SW 1271 (cell line): ENCODE measurements at regions not wholly inside any gene's neighbourhood (a gene's known extent, or its start where the extent isn't known, plus 50 kb on each side); places are given as distances from the start of the nearest gene placed in this dataset.

Experiments used
- DNase-seq, 2 experiments: peaks; one replicate each; lab custom pipeline; 2025; lab: John Stamatoyannopoulos, UW

GRCh38 chr11:8826139-8826786 is 84.7 kb upstream of the AKIP1 start:
- no peak for DNase-seq

DNA sequence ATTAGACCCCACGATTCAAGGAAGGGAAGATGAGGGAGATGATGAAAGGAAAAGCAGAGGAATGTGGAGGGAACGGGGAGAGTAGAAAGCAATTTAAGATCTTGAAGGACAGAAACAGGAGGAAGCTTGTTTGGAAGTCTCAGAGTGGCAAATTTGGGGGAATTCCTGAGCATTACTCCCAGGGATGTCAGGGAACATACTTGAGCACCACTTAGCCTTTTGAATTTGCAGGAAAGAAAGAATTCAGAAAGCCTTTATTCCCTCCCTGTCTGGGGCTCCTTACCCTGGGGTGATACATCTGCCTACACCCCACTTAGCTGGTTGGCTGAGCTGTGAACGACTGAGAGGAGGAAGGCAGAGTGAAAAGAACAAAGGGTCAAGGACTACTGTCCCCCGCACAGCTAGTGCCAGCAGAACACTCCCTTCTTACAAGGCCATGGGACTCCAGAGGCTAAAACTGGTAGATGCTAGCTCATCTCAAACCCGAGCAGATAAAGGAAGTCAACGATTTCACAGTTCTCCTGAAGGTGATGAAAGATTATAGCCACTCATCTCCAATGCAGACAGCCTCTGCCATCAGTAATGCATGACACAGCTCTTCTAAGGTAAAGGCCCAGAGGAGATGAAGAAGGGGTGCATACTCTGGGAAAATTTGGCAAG is 84.0 kb upstream of the AKIP1 start:
- no peak for DNase-seq

DNA sequence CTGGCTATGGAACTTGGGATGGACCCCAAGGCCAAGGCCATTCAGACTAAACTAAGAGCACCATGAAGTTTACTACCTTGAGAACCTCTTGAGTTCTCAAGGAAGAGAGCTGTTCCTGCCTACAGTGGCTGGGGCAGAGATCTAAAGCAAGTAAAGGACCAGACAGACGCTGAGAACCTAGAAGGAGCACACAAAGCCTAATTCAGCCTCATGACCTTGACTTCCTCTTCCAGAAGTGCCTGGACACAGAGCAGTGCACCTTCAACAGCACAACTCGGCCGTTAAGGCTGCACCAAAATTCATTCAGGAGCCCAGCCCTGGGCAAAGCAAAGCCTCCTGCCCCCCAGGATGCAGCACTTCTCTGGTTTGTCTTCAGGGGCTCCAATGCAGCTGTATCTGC is 82.9 kb upstream of the AKIP1 start:
- DNase-seq = no peak

DNA sequence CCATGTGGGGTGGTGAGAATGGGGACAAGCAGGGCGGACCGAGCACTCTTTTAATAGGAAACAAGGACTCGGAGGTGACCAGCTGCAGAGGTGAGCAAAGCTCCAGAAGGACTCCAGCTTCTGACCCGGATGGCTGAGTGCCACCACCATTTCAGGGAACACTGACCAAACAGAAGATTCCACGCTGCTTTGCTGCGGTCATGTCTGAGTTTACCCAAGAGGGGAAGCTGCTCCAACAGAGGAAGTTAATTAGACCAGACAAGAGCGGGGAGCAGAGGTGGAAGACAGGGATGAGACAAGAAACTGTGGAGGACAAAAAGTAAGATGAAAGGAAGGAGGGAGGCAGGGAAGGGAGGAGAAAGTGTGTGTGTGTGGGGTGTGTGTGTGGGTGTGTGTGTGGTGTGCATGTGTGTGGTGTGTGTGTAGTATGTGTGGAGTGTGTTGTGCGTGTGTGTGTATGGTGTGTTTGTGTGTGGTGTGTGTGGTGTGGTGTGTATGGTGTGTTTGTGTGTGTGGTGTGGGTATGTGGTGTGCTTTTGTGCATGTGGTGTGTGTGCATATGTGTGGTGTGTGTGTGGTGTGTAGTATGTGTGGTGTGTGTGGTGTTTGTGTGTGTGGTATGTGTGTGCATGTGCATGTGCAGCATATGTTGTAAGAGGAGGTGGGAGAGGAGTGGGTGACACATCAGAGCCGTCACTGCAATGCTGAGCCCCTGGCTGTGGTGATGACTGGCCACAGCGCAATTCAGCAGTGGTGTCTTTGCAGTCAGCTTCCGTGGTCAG is 82.2 kb upstream of the AKIP1 start:
- no peak for DNase-seq

GRCh38 chr11:8829556-8829955 is 81.4 kb upstream of the AKIP1 start:
- no peak for DNase-seq

- no peak for DNase-seq
Observed at GRCh38 chr11:8830641-8831040, 80.3 kb upstream of the AKIP1 start.

DNA sequence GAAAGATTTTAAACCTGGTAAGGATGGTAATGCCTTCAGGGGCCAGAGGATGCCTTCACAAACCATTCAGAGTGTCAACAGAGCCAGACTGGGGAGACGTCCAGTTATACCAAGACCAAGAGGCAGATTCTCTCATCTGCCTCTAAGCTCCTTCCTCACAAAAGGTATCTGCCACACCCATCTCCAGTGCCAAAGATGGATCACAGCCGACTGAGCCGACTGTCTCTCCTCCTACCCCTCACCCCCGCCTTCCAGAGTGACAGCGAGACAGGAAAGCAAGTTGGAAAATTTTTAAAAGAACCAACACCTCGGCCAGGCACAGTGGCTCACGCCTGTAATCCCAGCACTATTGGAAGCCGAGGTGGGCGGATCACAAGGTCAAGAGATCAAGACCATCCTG is 79.1 kb upstream of the AKIP1 start:
- no peak for DNase-seq

DNA sequence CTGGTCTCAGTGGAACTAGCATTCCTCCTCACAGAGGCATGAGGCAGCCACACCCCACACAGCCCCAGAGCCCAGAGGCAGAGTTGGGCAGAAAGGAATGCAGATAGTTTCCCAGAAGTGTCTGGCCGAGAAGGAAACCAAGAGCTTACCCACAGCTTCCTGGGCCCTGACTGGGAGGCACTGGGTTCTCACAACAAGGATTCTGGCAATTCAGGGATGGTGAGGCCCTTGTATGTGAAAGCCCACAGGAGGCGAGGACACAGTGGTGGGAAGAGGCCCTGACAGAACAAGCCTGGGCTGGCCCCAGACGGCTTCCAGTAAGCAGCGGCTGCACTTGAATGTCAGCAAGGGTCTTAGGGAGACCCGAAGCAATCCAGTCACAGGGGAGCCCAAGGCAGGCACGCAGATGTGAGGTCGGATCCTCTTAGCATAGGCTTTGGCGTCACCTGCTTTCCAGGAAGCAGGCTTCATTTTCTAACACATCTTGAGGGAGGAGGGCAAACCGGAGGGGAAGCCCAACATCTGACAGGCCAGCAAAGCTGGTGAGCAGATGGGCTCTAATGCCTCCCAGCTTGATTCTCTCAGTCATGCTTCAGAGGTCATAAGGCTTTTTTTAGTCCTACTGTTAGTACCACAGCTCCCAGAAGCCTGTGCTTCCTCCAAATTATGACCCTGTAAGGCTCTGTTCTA is 78.3 kb upstream of the AKIP1 start:
- DNase-seq = no peak

GRCh38 chr11:8833568-8834315 is 77.2 kb upstream of the AKIP1 start:
- no peak for DNase-seq

DNA sequence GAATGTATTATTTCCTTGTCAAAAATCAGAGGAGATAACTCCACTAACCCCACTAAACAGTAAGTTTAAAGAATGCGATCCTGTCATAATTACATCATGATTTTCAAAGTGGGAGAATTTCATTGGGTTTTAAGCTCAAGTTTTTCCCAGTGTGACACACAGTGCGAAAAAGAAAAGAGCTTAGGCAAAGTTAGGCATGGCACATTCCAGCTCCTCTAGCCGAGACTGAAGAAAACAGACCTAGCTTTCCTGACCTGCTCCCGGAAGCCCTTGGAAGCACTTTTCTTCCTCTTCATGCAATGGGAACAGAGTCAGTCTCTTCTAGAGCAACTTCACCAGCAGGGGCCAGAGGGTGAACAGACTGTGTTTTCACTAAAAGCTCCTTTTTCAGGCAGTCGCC is 76.6 kb upstream of the AKIP1 start:
- no peak for DNase-seq

DNA sequence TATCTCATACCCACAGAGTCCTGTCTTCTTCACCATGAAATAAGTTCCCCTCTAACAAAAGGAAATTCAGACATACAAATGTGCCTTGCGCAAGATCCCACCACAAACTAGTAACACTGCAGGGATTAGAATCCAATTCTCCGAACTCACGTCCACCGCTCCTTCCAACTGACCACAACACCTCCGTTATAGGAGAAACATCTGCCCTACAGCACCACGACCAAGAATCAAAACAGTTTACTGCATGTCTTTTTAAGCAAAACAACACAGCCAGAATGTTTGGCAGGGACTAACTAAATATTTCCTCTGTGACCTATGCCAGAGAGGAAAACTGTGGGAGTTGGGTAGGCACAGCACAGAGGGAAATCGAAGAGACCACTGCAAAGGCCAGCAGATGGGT is 72.7 kb upstream of the AKIP1 start:
- no peak for DNase-seq

GRCh38 chr11:8839306-8839956 is 71.6 kb upstream of the AKIP1 start:
- DNase-seq = no peak

GRCh38 chr11:8839957-8840945 is 70.7 kb upstream of the AKIP1 start:
- no peak for DNase-seq

DNA sequence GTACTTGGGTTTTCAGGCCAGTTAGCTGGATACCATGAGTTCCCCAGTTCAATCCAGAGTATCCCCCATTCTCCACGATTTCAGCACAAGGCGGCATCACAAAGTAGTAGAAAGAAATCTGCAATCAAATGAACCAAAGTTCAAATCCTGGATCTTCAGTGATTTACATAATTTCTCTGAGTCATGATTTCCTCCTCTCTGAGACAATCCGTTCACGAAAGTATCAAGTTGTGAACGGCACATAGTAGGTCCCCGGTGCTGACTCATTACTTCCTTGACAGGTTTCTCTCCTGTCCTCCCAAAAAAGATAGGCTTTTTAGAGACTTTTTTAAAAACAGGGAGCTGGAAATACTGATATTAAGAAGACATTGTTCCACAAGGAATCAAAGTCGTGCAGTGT is 69.1 kb upstream of the AKIP1 start:
- no peak for DNase-seq

DNA sequence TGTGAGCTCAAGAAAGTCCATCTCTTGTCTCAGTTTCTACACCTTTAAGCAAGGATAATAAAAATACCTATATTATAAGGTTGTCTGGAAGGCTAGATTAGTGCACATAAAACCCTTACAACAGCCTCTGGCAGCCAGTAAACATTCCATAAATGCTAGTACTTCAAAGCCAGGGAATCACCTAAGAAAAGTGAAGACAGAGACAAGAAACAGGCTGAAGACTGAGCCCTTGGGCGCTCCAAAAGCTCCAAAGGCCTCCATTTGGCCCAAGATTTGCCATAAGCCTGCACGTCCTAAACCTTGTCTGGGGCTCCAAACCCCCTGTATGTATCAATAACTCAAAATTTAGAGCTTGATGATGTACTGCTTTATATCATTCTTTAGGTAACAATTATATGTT is 52.2 kb upstream of the AKIP1 start:
- DNase-seq = no peak
